ENCODE measurements at regions not wholly inside any gene's neighbourhood (a gene's known extent, or its start where the extent isn't known, plus 50 kb on each side); places are given as distances from the start of the nearest gene placed in this dataset.

GRCh38 chr5:138625134-138625533 lies 49.9 kb upstream of the HSPA9 start:
- no peak for TF ChIP-seq CTCF (IDR thresholded peaks at IDR 0.05)
- TF ChIP-seq POLR2AphosphoS5 (IDR thresholded peaks at IDR 0.05; ENCODE audit: low read depth, low read length), result no peak
- no peak for TF ChIP-seq TCF7L2 (IDR thresholded peaks at IDR 0.05; ENCODE audit: low read depth, low read length)
